Adipocyte (in vitro differentiated cells): ENCODE measurements at regions not wholly inside any gene's neighbourhood (a gene's known extent, or its start where the extent isn't known, plus 50 kb on each side); places are given as distances from the start of the nearest gene placed in this dataset.

Experiments used
- DNase-seq: peaks from one replicate; pipeline ENCODE4 v3.0.0-alpha.2; 2015; ENCODE audit warnings: low read depth
- H3K27me3 ChIP-seq: replicated peaks from 2 replicates; pipeline ENCODE4 v1.7.0; 2013; ENCODE audit warnings: mild to moderate bottlenecking, low read length, moderate library complexity; ENCODE audit not compliant: control insufficient read depth, insufficient read depth
- H3K36me3 ChIP-seq: 2 replicates; pipeline ENCODE4 v1.7.0; 2013; ENCODE audit warnings: low read length, mild to moderate bottlenecking, moderate library complexity; ENCODE audit not compliant: control insufficient read depth, insufficient read depth, severe bottlenecking
- H3K4me1 ChIP-seq: 2 replicates; pipeline ENCODE4 v1.7.0; 2013; ENCODE audit warnings: mild to moderate bottlenecking, low read length, moderate library complexity; ENCODE audit not compliant: control insufficient read depth, insufficient read depth
- H3K4me3 ChIP-seq: 2 replicates; pipeline ENCODE4 v1.7.0; 2013; ENCODE audit warnings: mild to moderate bottlenecking, low read length, moderate library complexity
- H3K9ac ChIP-seq: 2 replicates; pipeline ENCODE4 v1.7.0; 2013; ENCODE audit warnings: mild to moderate bottlenecking, low read length, moderate library complexity
- H3K9me3 ChIP-seq: 2 replicates; pipeline ENCODE4 v1.7.0; 2013; ENCODE audit warnings: mild to moderate bottlenecking, low read length, moderate library complexity; ENCODE audit not compliant: control insufficient read depth

DNA sequence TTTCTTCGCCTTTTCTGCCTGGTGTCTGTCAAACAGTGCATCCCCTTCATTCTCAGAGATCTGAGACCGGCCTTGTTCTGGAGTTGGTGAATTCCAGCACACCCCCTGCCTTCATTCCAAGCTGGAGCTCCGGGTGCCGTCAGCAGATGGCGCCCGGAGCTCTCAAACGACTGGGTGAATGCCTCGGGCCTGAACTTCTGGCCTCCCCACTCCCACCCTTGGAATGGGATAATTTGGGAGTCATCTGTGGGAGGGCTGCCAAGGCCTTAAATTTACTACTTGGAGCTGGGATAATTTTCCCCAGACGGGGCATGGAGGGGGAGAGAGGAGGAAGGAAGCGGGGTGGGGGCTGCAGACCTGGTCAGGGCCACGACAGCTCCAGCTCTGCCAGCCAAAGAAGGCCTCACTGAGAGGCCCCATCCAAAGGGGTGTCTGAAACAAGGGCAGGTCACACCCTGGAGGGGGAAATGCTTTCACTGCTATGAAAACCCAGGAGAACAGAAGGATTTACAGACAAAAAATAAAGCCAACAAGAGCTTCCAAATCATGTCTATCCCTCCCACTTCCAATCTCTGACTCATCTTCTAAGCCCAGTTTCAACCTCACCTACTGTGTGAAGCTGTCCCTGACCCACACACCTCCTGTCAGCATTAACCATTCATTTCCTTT lies 187.9 kb downstream of the OPA1 start:
- H3K9me3 ChIP-seq, result no peaks in the 10 kb centered on the region
- peaks cover 55% of the 10 kb centered on the region for H3K27me3 ChIP-seq
- H3K36me3 ChIP-seq, result no peaks in the 10 kb centered on the region
- peaks cover 4% of the 10 kb centered on the region for H3K4me1 ChIP-seq
- DNase-seq, result peak; percentile 86
- H3K4me3 ChIP-seq, result no peak overlapping the region
- H3K9ac ChIP-seq, result no peak overlapping the region

DNA sequence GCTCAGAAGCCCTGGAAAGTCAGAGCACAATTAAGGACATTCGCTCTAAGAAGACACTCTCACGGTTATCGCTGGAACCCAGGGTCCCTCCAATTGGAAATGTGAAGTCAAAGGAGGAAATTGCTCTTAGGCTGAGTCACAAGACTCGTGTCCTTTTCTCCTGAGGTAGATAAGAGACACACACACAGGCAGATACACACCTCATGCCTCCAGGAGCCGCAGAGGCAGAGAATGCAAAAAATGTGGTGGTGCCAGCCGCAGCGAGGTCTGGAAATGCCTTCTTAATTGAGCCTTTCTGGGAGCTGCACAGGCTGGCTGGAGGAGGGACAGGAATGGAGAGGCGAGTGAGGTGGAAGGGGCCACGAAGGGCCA lies 189.3 kb downstream of the OPA1 start:
- Histone ChIP-seq H3K4me3 (no peak overlapping the region), H3K9ac (no peak overlapping the region), H3K27me3 (peaks cover 58% of the 10 kb centered on the region), H3K36me3 (no peaks in the 10 kb centered on the region), H3K9me3 (no peaks in the 10 kb centered on the region), H3K4me1 (peaks cover 4% of the 10 kb centered on the region)
- DNase-seq, result no peak

DNA sequence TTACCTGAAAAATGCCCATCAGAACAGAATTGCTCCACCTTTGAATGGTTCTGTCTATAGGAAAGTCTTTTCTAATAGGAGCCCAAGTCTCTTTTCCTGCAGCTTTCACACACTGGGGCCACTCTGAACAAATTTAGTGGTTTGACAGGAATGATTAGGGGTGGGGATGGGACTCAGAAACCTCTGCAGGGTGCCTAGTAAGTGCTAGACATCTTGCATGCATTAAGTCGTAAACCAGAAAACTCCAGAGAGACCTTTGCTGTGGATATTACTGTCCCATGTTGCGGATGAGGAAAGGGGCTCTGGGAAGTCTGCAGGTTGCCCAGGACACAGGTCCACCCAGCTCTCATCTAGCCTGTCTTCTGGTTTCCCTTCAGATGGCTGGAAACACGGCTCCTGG lies 189.7 kb downstream of the OPA1 start:
- no peak for DNase-seq
- Histone ChIP-seq H3K36me3 (no peaks in the 10 kb centered on the region), H3K4me3 (no peak overlapping the region), H3K4me1 (peaks cover 4% of the 10 kb centered on the region), H3K9me3 (no peaks in the 10 kb centered on the region), H3K9ac (no peak overlapping the region), H3K27me3 (peaks cover 63% of the 10 kb centered on the region)

DNA sequence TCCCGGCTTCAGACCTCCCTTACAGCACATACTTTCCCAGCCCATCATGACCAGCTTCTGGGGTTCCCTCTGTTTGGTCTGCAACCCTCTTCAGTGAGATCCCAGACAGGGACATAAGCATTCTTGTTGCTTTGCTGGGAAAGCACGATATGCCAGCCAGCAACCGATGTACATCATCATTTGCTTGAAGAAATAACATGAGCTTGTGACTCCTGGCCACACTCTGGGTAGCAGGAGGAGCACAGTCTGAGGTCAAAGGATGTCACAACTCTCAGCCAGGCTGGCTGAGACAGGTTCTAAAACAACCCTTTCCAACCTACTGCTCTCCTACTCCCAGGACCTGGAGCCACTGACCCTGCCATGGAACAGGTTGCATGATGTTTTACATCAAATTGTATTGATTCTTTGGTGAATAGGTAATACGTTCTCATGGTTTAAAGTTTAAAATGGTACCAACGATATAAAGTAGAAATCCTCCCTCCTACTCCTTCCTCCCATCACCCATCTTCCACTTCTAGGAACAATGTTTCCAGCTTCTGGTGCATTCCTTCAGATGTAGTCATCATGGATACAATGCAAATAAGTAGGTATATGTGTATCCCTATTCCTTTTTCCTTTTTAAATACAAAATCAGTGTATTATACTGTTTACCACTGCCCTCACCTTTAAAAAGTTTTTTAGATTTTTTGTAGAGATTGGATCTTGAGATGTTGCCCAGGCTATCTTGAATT lies 190.3 kb downstream of the OPA1 start:
- Histone ChIP-seq H3K9me3 (no peaks in the 10 kb centered on the region), H3K27me3 (peaks cover 63% of the 10 kb centered on the region), H3K9ac (no peak overlapping the region), H3K4me1 (peaks cover 4% of the 10 kb centered on the region), H3K36me3 (no peaks in the 10 kb centered on the region), H3K4me3 (no peak overlapping the region)
- no peak for DNase-seq

DNA sequence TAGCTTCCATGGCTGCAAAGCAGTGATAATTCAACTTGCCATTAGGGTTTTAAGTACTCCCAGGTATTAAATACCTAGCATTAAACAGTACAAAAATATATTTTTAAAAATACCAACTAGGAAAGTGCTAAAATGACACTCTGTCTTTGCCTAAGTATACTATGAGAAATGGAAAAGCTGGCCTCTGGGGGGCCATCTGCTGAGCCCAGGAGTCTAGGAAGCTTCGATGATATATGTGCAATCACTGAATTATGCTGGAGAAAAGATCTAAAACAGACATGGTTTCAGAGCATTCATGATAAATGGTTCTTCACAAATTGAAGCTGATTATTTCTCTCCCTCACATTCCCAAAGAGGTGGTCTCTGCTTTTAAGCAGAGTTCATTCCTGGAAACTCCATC lies 191.8 kb downstream of the OPA1 start:
- Histone ChIP-seq H3K9ac (no peak overlapping the region), H3K27me3 (peaks cover 51% of the 10 kb centered on the region), H3K4me3 (no peak overlapping the region), H3K4me1 (peaks cover 4% of the 10 kb centered on the region), H3K9me3 (no peaks in the 10 kb centered on the region), H3K36me3 (no peaks in the 10 kb centered on the region)
- DNase-seq, result no peak

DNA sequence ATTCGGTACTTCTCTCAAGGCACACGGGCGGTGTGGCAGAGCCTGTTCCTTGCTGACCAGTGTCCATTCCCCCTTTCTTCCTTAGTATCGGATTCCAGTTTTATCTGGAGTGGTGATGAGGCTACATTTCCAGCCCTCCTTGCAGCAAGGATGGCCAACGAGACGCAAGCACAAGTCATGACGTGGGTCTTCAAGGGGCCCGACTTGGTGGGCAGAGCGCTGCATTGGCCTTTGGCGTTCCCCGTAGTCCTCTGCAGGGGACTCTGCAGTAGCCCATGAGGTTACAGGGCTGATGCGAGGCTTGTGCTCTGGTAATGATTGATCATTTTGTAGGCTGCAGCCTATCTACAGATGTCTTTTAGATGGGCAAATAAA lies 194.5 kb downstream of the OPA1 start:
- DNase-seq, result no peak
- Histone ChIP-seq H3K9me3 (no peaks in the 10 kb centered on the region), H3K9ac (no peak overlapping the region), H3K36me3 (no peaks in the 10 kb centered on the region), H3K4me1 (no peaks in the 10 kb centered on the region), H3K4me3 (no peak overlapping the region), H3K27me3 (peaks cover 62% of the 10 kb centered on the region)

DNA sequence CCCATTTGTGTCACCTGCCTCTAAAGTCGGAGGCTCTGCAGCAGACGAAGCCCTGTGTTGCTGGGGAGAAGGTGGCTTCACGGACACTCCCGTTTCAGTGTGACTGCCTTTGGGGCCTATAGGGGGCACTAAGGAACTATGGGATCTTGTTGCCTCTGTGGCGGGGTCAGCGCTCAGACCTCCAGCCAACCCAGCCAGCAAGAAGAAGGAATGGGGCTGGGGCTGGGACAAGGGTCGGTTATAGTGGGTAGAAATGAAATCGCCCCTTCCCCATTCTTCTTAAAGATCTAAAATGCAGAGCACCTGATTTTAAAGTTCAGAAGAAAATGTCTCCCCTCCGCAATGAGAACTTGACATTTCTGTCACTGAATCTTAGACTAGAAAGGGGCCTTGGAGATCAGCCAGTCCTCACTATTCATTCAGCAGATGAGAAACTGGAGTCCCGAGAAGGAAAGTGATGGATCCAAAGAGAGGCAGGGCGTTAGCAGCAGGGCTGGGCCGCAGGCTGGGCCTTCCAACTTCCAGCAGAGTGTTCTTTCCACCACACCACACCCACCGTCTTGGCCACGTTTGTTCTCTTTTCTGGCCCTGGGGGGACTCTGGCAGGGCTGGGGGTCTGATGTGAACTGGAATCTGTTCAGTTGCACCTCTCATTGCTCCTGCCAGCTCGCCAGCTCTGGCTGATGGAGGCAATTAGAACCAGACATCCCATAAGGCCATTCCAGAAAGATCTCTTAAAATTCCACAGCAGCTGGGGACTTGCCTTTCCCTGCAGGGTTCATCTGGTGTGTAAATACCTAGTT lies 195.4 kb downstream of the OPA1 start:
- peak; percentile 56 for DNase-seq
- no peaks in the 10 kb centered on the region for H3K4me1 ChIP-seq
- H3K4me3 ChIP-seq, result no peak overlapping the region
- H3K36me3 ChIP-seq, result no peaks in the 10 kb centered on the region
- no peaks in the 10 kb centered on the region for H3K9me3 ChIP-seq
- H3K27me3 ChIP-seq, result peaks cover 62% of the 10 kb centered on the region
- no peak overlapping the region for H3K9ac ChIP-seq

DNA sequence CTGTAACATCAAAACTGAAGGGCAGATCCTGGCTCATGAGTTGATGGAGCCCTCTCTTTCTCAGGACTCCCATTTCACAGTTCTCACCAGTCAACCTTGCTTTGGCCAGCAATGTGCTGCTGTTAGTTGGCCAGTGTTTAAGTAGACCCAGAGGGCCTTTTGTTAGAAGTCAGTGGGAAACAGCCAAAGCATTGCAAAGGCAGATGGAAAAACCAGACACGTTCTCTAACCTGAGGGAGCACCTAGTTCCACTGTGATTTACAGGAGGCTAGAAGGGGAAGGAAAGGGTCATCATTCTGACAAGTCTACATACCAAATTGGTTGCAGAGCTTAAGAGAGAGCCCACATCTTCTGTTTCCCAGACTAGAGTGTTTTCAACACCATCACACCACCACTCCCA lies 196.4 kb downstream of the OPA1 start:
- Histone ChIP-seq H3K9ac (no peak overlapping the region), H3K4me3 (no peak overlapping the region), H3K36me3 (no peaks in the 10 kb centered on the region), H3K27me3 (peaks cover 70% of the 10 kb centered on the region), H3K4me1 (no peaks in the 10 kb centered on the region), H3K9me3 (no peaks in the 10 kb centered on the region)
- DNase-seq, result no peak

DNA sequence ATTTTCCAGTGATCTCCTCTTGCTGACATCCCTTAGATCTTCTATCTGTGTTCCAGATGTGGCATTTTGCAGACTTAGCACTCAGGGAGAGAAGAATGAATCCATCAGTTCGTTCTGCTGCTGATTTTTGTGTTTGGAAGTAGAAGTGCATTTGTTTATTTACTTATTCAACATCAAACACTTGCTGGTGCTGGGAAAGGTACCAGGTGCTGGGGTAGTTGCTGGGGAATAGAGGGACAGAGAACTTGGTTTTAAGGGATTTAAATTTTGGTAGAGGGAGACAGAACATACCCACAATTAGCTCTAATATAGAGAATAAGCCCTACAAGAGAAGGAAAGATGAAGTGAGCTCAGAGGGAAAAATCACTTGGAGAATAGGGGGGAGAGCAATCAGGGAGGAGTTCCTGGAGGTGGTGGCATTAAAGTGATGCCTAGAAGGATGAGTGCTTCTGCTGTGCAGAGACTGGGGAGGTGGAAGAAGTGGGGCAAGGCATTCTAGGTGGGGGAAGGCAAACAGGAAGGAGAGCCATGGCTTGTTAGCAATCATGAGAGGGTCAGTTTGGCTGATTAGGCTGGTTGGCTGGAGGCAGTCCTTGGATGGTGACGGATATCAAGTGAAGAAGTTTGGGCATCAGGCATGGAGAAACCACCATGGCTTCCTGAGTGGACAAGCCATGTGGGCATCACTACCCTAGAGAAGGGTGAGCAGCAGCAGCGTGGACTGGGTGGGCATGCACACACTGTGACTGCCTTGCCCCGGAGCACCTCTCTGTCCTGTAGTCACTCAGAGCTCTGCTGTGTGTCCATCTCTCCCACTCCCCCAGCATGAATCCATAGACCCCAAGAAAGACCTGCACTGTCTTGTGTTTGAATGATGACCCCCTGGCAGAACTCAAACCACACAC lies 197.3 kb downstream of the OPA1 start:
- H3K9me3 ChIP-seq, result no peaks in the 10 kb centered on the region
- no peak overlapping the region for H3K9ac ChIP-seq
- H3K27me3 ChIP-seq, result peaks cover 70% of the 10 kb centered on the region
- no peak for DNase-seq
- no peak overlapping the region for H3K4me3 ChIP-seq
- H3K4me1 ChIP-seq, result no peaks in the 10 kb centered on the region
- no peaks in the 10 kb centered on the region for H3K36me3 ChIP-seq

DNA sequence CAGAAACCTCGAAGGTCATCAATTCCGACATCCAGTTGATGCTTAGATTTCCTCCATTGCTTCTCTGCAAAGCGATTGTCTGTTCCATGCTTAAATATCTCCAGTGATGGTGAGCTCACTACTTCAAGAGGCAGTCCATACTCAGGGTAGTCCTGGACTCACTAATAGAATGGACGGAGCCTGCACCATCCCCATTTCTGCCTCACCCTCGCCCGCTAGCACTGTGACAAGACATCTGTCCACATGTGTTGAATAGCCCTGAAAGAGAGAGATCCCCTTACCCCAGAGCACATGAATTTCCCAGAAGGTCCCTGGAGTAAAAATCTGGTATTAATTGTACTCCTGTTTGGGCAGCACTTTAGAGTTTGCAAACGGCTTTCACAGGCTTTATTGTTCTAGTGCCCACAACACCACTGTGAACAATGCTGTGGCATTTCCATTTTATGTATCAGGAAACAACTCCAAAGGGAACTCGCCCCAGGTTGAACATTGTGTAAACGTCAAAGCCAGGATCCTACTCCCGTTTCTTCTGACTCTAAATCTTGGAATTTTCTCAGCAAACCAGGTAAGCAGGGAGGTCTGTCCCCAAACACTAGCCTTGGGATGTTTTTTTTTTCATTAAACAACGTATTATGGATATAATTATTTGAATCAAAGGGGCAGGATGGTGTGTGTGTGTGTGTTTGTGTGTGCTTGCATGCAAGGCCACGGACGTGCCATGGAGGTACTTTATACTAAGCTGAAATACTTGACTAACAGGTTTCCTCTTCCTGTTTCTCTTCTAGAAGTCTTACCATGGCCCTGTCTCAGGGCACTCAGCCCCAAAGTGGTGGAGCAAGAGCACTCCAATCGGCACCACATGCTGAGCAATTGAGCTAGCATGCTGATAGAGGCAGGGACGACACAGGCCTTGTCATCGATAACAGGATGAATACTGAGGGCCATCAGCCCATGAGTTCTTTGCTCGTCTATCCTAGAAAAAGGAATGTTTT lies 198.3 kb downstream of the OPA1 start:
- no peak overlapping the region for H3K4me3 ChIP-seq
- peaks cover 71% of the 10 kb centered on the region for H3K27me3 ChIP-seq
- no peaks in the 10 kb centered on the region for H3K9me3 ChIP-seq
- no peaks in the 10 kb centered on the region for H3K36me3 ChIP-seq
- no peak overlapping the region for H3K9ac ChIP-seq
- no peaks in the 10 kb centered on the region for H3K4me1 ChIP-seq
- DNase-seq, result no peak
